ENCODE measurements at regions not wholly inside any gene's neighbourhood (a gene's known extent, or its start where the extent isn't known, plus 50 kb on each side); places are given as distances from the start of the nearest gene placed in this dataset.

- Mint-ChIP-seq H3K27ac (ENCODE audit: unreplicated experiment) (no peak overlapping the region), H3K27me3 (ENCODE audit: low read depth, unreplicated experiment) (peaks cover 22% of the 10 kb centered on the region), H3K4me1 (ENCODE audit: low read depth, unreplicated experiment) (peaks cover 19% of the 10 kb centered on the region), H3K9me3 (ENCODE audit: unreplicated experiment) (peaks cover 2% of the 10 kb centered on the region), H3K36me3 (ENCODE audit: low read depth, unreplicated experiment) (no peaks in the 10 kb centered on the region), H3K4me3 (ENCODE audit: unreplicated experiment) (no peak overlapping the region)
- Histone ChIP-seq H3K27ac (ENCODE audit: low read depth, low read length) (no peak overlapping the region), H3K9me3 (ENCODE audit: insufficient read depth, low read depth, low read length) (no peaks in the 10 kb centered on the region), H3K9ac (ENCODE audit: low read length) (no peak overlapping the region), H3K4me2 (ENCODE audit: low read length) (no peak overlapping the region), H4K20me1 (ENCODE audit: insufficient read depth, low read length) (no peaks in the 10 kb centered on the region), H3K4me3 (ENCODE audit: insufficient read depth, low read depth, low read length) (no peak overlapping the region), H3K27me3 (ENCODE audit: insufficient read depth, low read length) (peaks cover 8% of the 10 kb centered on the region), H3K4me1 (ENCODE audit: insufficient read depth, low read length) (no peaks in the 10 kb centered on the region), H2AFZ (ENCODE audit: low read depth, low read length) (no peak overlapping the region), H3K36me3 (ENCODE audit: insufficient read depth, low read length) (no peaks in the 10 kb centered on the region), H3K79me2 (ENCODE audit: insufficient read depth, low read length) (no peaks in the 10 kb centered on the region)
- no peak for FAIRE-seq
- DNase-seq (ENCODE audit: low read depth) = no peak
- TF ChIP-seq EZH2 (IDR thresholded peaks at IDR 0.05; ENCODE audit: insufficient read depth, low read length) = no peak
- no peak for TF ChIP-seq CTCF (IDR thresholded peaks at IDR 0.05; ENCODE audit: insufficient read depth, low read depth, low read length)
These were observed 120.8 kb upstream of the DIO3 start for GRCh38 chr14:101440496-101440895.

- H3K4me1 Mint-ChIP-seq (ENCODE audit: low read depth, unreplicated experiment) = peaks cover 19% of the 10 kb centered on the region
- H3K4me3 Mint-ChIP-seq (ENCODE audit: unreplicated experiment) = no peak overlapping the region
- peaks cover 2% of the 10 kb centered on the region for H3K9me3 Mint-ChIP-seq (ENCODE audit: unreplicated experiment)
- Histone ChIP-seq H3K4me3 (ENCODE audit: insufficient read depth, low read depth, low read length) (no peak overlapping the region), H3K79me2 (ENCODE audit: insufficient read depth, low read length) (no peaks in the 10 kb centered on the region), H3K4me2 (ENCODE audit: low read length) (no peak overlapping the region), H4K20me1 (ENCODE audit: insufficient read depth, low read length) (no peaks in the 10 kb centered on the region), H3K9ac (ENCODE audit: low read length) (no peak overlapping the region), H3K27ac (ENCODE audit: low read depth, low read length) (no peak overlapping the region), H3K9me3 (ENCODE audit: insufficient read depth, low read depth, low read length) (no peaks in the 10 kb centered on the region), H3K36me3 (ENCODE audit: insufficient read depth, low read length) (no peaks in the 10 kb centered on the region), H2AFZ (ENCODE audit: low read depth, low read length) (no peak overlapping the region), H3K27me3 (ENCODE audit: insufficient read depth, low read length) (peaks cover 8% of the 10 kb centered on the region), H3K4me1 (ENCODE audit: insufficient read depth, low read length) (no peaks in the 10 kb centered on the region)
- no peaks in the 10 kb centered on the region for H3K36me3 Mint-ChIP-seq (ENCODE audit: low read depth, unreplicated experiment)
- peaks cover 15% of the 10 kb centered on the region for H3K27me3 Mint-ChIP-seq (ENCODE audit: low read depth, unreplicated experiment)
- H3K27ac Mint-ChIP-seq (ENCODE audit: unreplicated experiment) = no peak overlapping the region
- no peak for DNase-seq (ENCODE audit: low read depth)
- FAIRE-seq = no peak
- no peak for TF ChIP-seq EZH2 (IDR thresholded peaks at IDR 0.05; ENCODE audit: insufficient read depth, low read length)
- no peak for TF ChIP-seq CTCF (IDR thresholded peaks at IDR 0.05; ENCODE audit: insufficient read depth, low read depth, low read length)
These were observed 119.6 kb upstream of the DIO3 start for GRCh38 chr14:101441710-101442109.

DNA sequence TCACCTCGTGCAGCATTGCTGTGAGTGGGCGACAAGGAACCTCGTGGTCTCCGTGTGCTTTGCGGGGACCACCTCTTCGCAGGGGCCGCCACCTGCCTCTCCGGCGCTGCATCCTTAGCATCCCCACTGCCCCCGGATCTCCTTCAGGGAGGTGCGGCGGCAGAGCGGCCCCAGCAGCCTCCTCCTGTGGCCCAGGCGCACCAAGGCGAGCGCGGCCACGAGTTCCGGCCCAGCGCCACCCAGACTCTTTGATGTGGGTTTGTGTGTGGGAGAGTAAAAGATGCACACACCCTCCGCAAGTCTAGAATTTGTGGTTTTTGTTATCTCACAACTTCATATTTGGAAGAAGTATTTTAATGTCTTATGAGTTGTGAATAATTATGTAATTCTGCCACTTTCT, 118.8 kb upstream of the DIO3 start:
- Histone ChIP-seq H3K9ac (ENCODE audit: low read length) (no peak overlapping the region), H3K27ac (ENCODE audit: low read depth, low read length) (no peak overlapping the region), H3K4me1 (ENCODE audit: insufficient read depth, low read length) (no peaks in the 10 kb centered on the region), H2AFZ (ENCODE audit: low read depth, low read length) (no peak overlapping the region), H4K20me1 (ENCODE audit: insufficient read depth, low read length) (no peaks in the 10 kb centered on the region), H3K4me2 (ENCODE audit: low read length) (no peak overlapping the region), H3K36me3 (ENCODE audit: insufficient read depth, low read length) (no peaks in the 10 kb centered on the region), H3K27me3 (ENCODE audit: insufficient read depth, low read length) (peaks cover 8% of the 10 kb centered on the region), H3K9me3 (ENCODE audit: insufficient read depth, low read depth, low read length) (no peaks in the 10 kb centered on the region), H3K79me2 (ENCODE audit: insufficient read depth, low read length) (no peaks in the 10 kb centered on the region), H3K4me3 (ENCODE audit: insufficient read depth, low read depth, low read length) (no peak overlapping the region)
- no peak overlapping the region for H3K27ac Mint-ChIP-seq (ENCODE audit: unreplicated experiment)
- peaks cover 2% of the 10 kb centered on the region for H3K9me3 Mint-ChIP-seq (ENCODE audit: unreplicated experiment)
- peaks cover 17% of the 10 kb centered on the region for H3K27me3 Mint-ChIP-seq (ENCODE audit: low read depth, unreplicated experiment)
- no peak for FAIRE-seq
- H3K36me3 Mint-ChIP-seq (ENCODE audit: low read depth, unreplicated experiment) = no peaks in the 10 kb centered on the region
- peaks cover 19% of the 10 kb centered on the region for H3K4me1 Mint-ChIP-seq (ENCODE audit: low read depth, unreplicated experiment)
- DNase-seq (ENCODE audit: low read depth) = peak; percentile 68
- no peak for TF ChIP-seq EZH2 (IDR thresholded peaks at IDR 0.05; ENCODE audit: insufficient read depth, low read length)
- TF ChIP-seq CTCF (IDR thresholded peaks at IDR 0.05; ENCODE audit: insufficient read depth, low read depth, low read length) = no peak
- H3K4me3 Mint-ChIP-seq (ENCODE audit: unreplicated experiment) = no peak overlapping the region

Measured in astrocyte (in vitro differentiated cells and primary cell).